SK-N-SH (cell line): ENCODE measurements at regions not wholly inside any gene's neighbourhood (a gene's known extent, or its start where the extent isn't known, plus 50 kb on each side); places are given as distances from the start of the nearest gene placed in this dataset.

ENCODE experiments used
- CHD2 ChIP-seq: fragments of 150-350 bp; IDR thresholded peaks from 2 replicates; pipeline ENCODE4 v1.6.1; 2018; ENCODE audit warnings: low read length; ENCODE audit not compliant: partially characterized antibody
- ELF1 ChIP-seq: IDR thresholded peaks from 2 replicates; pipeline ENCODE4 v1.4.0; 2012
- EZH2phosphoT487 ChIP-seq: fragments of 200-600 bp; sonication (generic); IDR thresholded peaks from 2 replicates; pipeline ENCODE4 v1.6.1; 2017; ENCODE audit warnings: low read depth, mixed run types, mild to moderate bottlenecking, antibody characterized with exemption, moderate library complexity, borderline replicate concordance
- POLR2AphosphoS5 ChIP-seq: IDR thresholded peaks from 2 replicates; pipeline ENCODE4 v1.6.1; 2012; ENCODE audit warnings: low read depth, low read length
- RAD21 ChIP-seq: IDR thresholded peaks from 2 replicates; pipeline ENCODE4 v1.6.1; 2012; ENCODE audit warnings: mild to moderate bottlenecking, low read length
- RFX5 ChIP-seq: IDR thresholded peaks from 2 replicates; pipeline ENCODE4 v1.6.1; 2012; ENCODE audit warnings: mild to moderate bottlenecking, improper control_type of control experiment, low read length
- SIN3A ChIP-seq: IDR thresholded peaks from 2 replicates; pipeline ENCODE4 v1.6.1; 2012; ENCODE audit warnings: low read depth, mild to moderate bottlenecking, low read length, moderate library complexity, borderline replicate concordance
- TAF1 ChIP-seq: IDR thresholded peaks from 2 replicates; pipeline ENCODE4 v1.6.1; 2012; ENCODE audit warnings: low read depth, mild to moderate bottlenecking, low read length, moderate library complexity, borderline replicate concordance
- YY1 ChIP-seq: IDR thresholded peaks from 2 replicates; pipeline ENCODE4 v1.4.0; 2012; ENCODE audit warnings: low read depth, mild to moderate bottlenecking
- TF ChIP-seq, protein P1 (sequence below): fragments of 200-600 bp; sonication (generic); IDR thresholded peaks from 2 replicates; pipeline ENCODE4 v1.6.1; 2017; ENCODE audit warnings: antibody characterized with exemption, mild to moderate bottlenecking, moderate library complexity
- TF ChIP-seq, protein P2 (sequence below): IDR thresholded peaks from 2 replicates; pipeline ENCODE4 v1.4.0; 2012; ENCODE audit warnings: low read depth
- TF ChIP-seq, protein P3 (sequence below): IDR thresholded peaks from 2 replicates; pipeline ENCODE4 v1.6.1; 2012; ENCODE audit warnings: mild to moderate bottlenecking, low read depth, low read length, moderate library complexity

DNA sequence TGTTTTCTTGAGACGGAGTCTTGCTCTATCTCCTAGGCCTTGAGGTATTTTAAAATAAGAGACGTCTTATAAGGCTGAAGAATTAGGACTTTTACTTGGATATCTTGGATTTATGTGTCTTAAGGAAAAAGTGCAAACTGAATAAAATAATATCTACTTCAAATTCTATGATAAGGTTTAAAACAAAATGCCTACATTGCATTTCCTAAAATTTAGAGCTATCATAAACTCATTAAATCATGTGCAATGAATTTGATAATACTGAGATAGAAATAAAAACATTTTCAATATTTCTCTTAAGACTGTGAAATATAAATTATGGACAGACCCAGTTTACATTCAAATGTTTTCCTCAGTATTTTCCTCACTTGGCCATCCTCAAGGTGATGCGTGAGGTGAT is 729.5 kb upstream of the LMO3 start:
- TF ChIP-seq RAD21 = no peak
- TF ChIP-seq, protein P1, sequence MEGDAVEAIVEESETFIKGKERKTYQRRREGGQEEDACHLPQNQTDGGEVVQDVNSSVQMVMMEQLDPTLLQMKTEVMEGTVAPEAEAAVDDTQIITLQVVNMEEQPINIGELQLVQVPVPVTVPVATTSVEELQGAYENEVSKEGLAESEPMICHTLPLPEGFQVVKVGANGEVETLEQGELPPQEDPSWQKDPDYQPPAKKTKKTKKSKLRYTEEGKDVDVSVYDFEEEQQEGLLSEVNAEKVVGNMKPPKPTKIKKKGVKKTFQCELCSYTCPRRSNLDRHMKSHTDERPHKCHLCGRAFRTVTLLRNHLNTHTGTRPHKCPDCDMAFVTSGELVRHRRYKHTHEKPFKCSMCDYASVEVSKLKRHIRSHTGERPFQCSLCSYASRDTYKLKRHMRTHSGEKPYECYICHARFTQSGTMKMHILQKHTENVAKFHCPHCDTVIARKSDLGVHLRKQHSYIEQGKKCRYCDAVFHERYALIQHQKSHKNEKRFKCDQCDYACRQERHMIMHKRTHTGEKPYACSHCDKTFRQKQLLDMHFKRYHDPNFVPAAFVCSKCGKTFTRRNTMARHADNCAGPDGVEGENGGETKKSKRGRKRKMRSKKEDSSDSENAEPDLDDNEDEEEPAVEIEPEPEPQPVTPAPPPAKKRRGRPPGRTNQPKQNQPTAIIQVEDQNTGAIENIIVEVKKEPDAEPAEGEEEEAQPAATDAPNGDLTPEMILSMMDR = no peak
- TF ChIP-seq, protein P2, sequence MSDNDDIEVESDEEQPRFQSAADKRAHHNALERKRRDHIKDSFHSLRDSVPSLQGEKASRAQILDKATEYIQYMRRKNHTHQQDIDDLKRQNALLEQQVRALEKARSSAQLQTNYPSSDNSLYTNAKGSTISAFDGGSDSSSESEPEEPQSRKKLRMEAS = no peak
- no peak for TF ChIP-seq SIN3A
- no peak for TF ChIP-seq CHD2
- TF ChIP-seq, protein P3, sequence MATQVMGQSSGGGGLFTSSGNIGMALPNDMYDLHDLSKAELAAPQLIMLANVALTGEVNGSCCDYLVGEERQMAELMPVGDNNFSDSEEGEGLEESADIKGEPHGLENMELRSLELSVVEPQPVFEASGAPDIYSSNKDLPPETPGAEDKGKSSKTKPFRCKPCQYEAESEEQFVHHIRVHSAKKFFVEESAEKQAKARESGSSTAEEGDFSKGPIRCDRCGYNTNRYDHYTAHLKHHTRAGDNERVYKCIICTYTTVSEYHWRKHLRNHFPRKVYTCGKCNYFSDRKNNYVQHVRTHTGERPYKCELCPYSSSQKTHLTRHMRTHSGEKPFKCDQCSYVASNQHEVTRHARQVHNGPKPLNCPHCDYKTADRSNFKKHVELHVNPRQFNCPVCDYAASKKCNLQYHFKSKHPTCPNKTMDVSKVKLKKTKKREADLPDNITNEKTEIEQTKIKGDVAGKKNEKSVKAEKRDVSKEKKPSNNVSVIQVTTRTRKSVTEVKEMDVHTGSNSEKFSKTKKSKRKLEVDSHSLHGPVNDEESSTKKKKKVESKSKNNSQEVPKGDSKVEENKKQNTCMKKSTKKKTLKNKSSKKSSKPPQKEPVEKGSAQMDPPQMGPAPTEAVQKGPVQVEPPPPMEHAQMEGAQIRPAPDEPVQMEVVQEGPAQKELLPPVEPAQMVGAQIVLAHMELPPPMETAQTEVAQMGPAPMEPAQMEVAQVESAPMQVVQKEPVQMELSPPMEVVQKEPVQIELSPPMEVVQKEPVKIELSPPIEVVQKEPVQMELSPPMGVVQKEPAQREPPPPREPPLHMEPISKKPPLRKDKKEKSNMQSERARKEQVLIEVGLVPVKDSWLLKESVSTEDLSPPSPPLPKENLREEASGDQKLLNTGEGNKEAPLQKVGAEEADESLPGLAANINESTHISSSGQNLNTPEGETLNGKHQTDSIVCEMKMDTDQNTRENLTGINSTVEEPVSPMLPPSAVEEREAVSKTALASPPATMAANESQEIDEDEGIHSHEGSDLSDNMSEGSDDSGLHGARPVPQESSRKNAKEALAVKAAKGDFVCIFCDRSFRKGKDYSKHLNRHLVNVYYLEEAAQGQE = no peak
- TF ChIP-seq RFX5 = no peak
- no peak for TF ChIP-seq ELF1
- no peak for TF ChIP-seq POLR2AphosphoS5
- no peak for TF ChIP-seq YY1
- no peak for TF ChIP-seq EZH2phosphoT487
- no peak for TF ChIP-seq TAF1
